ENCODE measurements at regions not wholly inside any gene's neighbourhood (a gene's known extent, or its start where the extent isn't known, plus 50 kb on each side); places are given as distances from the start of the nearest gene placed in this dataset.
"Not testable (repeated sequence)": the region's sequence is repeated elsewhere in the genome, so short reads cannot be mapped to it uniquely, and the experiment has no call there.

DNA sequence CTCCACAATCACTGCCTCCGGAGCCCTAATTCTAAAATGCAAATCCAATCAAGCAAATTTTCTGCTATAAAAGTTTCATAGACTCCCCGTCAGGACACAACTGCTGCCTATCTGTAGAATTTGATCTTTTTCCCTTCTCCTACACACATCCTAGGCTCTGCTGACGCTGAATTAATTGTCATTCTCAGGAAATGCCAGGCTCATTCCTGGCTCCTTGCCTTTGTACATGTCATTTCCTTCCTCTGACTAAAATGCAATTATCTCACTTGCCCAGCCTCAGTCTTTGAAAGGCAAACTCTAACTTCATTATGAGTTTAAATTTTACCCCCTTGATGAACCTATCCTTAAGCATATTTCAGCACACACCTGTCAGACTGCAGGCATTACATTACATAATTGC, 844.9 kb upstream of the CRIM1 start:
- no peak for DNase-seq

DNA sequence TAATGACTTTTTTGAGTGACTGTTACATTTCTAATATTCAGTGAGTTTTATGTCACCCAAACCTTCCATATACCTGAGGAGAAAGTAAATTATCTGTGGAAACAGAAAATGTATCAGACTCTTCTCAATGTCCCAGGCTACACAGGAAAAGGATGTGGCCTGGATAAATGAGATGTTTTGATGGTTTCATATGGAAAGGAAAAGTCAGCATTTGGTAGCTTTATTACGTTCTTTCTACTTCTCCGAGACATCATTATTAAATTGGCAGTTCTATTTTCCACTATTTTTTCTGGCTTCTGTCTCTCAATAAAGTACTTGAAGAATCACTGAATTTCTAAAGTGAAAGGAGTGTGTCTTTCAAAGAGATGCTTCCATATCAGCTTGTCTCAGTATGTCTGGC, 847.0 kb upstream of the CRIM1 start:
- no peak for DNase-seq

DNA sequence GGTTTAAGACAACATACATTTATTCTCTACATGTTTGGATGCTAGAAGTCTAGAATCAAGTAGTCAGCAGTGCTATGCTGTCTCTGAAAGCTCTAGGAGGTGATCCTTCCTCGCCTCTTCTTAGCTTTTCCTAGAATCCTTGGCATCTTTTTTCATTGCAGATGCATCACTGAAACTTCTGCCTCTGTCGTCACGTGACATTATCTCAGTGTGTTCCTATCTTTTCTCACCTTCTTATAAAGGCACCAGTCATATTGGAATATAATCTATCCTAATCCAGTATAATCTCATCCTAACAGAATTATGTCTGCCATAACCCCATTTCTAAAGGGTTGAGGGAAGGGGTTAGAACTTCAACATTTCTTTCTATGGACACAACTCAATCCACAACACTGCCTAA, 851.2 kb upstream of the CRIM1 start:
- DNase-seq: no peak

DNA sequence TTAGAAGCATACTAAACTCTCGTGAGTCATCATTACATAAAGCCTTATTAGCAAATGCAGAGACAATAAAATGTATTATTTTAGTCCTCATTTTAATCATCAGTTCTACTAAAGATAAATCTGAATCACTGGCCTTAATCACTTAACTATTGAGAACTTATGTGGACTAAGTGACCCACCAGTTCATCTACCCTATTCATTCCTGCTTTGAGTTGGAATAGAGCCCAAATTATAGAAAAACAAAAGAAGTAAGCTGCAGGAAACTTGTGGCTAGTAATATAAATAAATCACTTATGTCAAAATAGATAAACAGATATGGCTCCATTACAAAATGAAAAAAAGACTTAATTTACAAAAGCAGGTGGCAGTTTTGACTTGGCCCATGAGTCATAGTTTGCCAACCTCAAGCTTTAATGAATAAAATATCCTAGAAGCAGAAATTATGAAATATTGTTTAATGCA, 851.8 kb upstream of the CRIM1 start:
- no peak for DNase-seq

DNA sequence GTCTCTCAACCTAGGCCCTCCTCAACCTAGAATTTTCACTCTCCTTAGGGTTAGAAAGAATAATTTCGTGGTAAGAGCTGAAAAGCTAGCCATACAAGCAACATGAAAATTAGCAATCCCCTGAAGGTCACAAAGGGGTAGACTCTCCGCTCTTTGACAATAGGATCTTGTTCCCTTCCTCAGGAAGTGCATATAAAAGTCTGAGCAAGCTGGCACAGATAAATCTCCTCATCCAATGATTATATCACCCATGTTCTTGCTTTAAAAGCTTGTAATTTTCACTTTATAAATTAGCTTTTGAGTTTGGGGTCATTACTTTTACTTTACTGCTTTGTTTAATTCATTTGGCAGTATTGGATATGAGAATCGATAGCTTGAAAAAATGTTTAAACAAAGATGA, 852.3 kb upstream of the CRIM1 start:
- DNase-seq: no peak

DNA sequence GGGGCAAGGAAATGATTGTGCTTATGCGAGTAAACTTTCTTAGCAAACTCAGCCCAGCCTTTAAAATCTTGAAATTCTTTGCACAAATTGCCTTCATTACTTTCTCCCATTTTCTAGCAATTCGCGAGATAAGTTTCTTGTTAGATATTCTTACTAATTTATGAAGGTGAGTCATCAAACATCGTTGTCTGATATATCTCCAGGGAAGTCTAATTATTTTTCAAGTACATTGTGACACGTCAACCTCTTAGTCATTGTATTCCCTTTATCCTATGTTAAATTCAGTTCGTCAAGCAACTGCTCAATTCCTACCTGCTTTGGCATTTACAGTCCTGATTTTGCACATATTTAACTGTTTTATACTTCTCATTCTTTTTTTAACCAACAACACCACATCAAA, 854.5 kb upstream of the CRIM1 start:
- no peak for DNase-seq

DNA sequence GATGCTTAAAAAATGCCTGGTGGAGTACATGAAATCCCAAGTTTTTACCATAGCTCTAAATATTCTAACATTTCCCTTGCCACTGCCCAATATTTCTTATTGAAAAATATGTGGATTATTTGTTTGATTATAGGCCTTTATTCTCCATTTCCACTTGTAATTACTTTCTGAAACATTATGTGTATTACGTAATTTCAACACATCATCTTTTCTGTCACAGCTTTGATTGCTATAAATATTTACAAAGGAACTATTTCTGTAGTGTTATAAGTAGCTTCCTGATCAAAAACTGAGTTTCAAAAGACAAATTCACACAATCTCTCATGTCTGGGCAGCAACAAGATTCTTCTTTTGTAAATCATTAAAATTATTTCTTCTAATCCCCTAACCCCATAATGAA, 859.6 kb upstream of the CRIM1 start:
- no peak for DNase-seq

DNA sequence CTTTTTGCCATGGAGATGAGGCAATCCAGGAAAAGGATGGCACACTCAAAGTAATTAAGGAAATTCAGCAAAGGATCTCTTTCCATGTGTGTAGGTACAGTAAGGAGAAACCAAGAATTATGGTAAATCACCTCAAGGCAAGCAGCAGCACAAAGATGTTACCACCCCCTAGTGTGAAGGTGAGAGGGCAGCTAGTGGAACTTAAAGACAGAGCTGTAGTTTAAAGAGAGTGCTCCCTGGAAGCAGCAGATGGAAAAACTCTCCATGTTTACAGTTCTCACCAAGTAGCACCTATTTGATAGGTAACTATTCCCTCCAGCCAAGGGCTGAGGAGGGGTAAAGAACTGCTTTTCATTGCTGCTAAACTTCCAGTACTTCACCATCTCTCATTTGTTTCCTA, 860.4 kb upstream of the CRIM1 start:
- DNase-seq: no peak

DNA sequence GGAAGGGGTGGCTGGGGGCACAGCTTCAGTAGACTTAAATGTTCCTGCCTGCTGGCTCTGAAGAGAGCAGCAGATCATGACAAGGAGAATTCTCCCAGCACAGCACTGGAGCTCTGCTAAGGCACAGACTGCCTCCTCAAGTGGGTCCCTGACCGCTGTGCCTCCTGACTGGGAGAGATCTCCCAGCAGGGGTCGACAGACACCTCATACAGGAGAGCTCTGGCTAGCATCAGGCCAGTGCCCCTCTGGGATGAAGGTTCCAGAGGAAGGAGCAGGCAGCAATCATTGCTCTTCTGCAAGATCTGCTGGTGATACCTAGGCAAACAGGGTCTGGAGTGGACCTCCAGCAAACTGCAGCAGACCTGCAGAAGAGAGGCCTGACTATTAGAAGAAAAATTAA, 877.5 kb upstream of the CRIM1 start:
- DNase-seq: not testable (repeated sequence)

DNA sequence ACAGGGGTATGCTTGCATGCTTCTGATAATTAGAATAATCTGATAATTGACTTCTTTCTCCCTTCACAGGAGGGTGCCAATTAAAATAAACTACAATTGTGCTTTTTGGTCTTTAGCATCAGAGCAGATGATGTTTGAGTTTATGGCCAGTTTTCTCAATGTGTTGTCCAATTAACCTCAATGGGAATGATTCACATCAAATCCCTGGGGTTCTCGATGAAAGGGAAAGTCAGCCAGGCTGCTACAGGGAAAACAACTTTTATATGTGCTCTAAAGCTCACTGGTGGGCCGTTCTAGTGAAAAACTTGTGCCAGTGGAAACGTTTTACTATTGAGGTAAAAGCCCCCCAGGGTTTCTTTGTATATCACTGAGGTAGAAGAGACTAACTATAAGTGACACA, 887.3 kb upstream of the CRIM1 start:
- no peak for DNase-seq

DNA sequence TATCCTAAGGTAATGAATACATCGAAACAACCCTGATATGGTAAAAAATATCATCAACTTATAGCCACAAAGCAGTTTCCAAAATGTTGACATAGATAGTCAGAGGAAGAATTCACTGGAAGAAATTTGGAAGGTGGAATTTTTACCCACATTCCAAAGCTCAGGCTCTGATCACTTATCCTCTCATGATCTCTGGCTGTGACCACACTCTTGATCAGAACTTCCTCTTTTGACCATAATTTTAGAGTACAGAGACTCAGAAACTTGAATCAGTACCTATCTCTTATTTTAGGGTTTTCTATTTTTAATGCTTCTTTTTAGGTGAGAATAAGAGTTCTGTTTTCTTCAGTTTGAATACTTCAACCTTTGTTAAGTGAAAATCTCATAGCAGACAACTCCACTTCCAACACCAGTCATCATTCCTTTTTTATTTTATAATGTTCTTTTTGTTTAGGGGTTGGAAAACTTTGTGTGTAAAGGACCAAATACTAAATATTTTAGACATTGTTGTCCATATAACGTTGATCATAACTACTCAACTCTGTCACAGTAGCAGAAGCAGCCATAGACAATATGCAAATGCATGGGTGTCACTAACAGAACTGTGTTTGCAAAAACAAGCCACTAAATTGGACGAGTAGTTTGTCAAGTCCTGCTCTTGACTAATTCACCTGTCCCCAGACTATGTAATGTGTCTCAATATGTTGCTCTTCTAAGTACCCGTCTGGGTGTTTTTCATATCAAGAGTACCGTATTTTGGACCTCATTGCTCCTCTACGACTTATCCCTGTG, 891.6 kb upstream of the CRIM1 start:
- no peak for DNase-seq

DNA sequence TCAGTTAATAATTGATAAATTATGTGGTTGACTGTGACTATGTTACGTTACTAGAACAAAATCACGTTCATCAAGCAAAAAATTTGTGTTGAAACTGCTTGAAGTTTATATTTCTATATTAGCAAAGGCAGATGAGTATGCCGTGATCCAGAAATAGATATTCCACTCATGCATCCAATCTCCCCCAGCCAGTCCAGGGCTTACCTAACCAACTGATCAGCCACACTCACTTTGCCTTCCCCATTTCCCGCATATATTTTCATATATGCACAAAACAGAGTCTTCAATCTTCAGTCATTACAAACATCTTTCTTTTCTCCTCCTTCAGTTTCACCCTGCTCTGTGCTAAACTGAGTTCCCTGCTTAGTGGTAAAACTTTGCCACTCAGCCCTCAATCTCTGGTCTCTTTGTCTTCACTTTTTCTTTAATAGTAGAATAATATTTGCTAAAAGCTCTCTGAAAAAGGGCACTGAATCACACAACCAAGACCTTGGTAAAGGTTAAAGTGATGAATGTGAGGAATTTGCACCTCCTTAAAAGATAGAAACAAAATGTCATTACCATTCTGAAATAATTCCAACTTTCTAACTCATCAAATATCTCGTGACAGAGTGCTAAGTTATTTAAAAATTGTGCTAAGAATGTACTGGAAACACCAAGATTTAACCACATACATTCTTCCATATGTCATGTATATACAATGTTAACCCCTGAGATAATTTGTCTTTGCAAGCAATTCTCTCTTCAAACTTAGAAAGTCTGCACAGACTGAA, 893.2 kb upstream of the CRIM1 start:
- DNase-seq: no peak

DNA sequence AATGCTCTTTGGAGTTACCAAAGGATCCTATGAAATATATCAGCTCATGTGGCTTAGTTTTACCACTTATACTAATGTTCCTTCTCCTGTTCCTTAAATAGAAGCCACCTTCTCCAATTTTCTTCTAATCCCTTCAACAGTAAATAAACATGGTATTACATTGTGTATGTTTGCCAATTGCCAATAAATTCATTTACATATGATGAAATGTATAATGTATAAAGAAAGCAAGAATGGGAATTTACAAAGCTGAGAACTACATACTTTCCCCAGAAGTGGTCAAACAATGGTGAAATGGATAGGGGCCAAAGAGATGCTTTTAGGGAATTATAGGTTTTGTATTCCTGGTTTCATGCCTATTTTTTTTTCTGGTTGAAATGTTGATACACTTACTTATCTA, 894.2 kb upstream of the CRIM1 start:
- no peak for DNase-seq

DNA sequence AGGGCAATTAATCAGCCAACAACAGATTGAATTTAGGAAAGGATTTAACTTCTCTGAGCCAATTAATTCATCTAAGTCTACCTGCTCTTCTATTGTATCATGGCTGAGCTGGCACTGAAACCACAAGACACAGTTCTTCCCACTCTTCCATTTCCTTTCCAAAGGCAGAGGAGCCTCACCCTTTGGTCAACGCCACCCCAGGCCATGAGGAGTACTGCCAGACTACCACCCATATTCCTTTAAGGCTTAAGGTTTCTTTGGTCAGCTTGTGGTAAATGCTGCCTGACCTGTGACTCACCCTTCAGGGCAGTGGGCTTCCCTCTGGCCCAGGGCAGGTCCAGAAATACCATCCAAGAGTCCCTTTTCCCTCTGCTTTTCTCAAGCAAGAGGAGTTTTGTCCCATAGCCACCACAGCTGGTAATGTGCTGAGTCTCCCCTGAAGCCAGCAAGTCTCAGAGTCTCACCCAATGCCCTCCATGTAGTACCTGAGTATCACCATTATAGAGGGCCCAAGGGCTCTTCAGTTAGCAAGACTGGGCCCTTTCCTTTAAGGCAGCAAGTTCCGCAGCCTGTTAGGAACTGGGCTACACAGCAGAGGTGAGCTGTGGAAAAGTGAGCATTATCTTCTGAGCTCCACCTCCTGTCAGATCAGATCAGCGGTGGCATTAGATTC, 900.5 kb upstream of the CRIM1 start:
- DNase-seq: no peak

DNA sequence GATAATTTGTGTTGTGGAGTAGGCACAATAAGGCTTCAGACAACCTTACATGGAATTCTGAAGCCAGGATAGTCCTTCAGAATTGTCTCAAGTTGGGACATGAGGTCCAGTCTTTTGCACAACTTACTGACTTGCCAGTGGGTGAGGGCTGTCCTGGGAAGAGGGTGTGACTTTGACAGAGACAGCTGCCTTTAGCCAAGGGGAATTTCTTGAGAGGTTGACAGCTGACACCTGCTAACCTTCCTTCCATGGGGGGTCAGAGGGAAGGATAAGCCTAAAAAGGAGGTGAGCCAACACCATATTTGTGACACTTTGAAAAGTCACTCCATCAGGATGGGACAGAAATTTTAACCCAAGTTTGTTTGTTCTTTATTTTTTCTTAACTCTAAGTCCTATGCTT, 907.8 kb upstream of the CRIM1 start:
- no peak for DNase-seq

DNA sequence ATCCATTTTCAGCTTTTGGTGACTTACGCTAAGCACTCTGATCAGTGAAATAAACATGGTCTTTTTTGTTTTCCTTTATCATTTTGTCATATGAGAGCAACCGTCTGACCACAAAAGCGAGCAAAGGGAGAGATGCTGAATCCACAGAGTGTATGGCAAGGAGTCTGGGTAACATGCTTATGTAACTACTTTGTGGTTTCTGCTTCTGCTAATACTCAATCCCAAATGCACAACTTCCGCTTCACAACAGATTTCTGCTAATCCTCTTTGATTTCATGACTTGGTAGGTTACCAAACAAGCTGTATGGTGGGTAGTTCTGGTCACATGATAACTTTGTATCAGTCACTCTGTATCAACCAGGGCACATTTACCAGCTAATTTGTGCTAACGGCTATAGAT, 908.4 kb upstream of the CRIM1 start:
- DNase-seq: no peak

DNA sequence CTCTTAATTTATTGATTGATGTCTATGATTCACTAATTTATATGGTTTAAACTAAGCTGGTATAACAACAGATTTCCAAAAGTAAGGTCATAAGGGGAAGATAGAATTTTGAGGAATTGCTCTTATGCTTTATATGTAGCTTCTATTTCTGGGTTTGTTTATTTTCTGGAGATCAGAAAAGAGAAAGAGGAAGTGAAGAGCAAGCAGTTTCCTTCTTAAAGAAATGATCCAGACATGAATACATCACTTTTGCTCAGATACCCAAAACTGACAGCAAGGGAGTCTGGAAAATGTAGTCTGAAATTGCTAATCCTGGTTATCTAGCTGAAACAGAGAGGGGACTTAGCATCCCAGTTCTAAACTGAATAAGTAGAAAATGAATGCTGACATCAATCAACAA, 912.5 kb upstream of the CRIM1 start:
- DNase-seq: no peak

DNA sequence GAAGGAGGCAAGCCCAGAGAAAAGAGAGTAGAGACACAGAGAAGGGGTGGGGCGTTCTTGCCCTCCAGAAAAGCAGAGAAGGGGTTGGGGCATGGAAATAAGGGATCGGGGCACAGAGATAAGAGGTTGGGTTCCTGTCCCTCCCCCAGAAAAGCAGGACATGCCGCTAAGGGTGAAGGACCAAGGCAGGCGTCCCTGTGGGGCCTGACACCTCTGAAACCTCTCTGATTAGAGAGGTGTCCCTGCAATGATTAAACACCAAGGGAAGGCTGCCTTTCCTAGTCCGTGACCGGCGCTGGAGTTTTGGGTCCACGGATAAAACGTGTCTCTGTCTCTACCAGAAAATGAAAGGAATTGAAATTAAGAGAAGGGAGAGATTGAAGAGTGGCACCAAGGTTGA, 914.0 kb upstream of the CRIM1 start:
- DNase-seq: not testable (repeated sequence)

DNA sequence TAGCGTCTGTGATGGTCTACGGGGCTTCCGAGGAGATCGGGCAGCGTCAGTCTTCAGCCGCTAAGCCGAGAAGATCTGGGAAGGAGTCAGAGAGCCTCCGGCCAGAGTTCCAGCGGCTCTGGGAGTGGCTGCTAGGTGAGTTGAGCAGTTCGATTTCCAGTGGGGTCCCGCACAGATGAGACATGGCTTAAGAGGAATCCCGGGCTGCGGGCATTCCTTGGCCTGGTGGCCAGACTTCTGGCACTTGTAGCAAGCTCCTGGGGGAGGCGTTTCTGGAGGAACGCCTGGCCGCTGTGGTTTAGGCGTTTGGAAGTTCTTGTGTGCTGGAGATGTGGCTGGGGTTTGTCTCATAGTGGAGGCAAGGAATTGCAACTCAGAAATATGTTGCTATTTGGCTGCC, 915.3 kb upstream of the CRIM1 start:
- DNase-seq: not testable (repeated sequence)

DNA sequence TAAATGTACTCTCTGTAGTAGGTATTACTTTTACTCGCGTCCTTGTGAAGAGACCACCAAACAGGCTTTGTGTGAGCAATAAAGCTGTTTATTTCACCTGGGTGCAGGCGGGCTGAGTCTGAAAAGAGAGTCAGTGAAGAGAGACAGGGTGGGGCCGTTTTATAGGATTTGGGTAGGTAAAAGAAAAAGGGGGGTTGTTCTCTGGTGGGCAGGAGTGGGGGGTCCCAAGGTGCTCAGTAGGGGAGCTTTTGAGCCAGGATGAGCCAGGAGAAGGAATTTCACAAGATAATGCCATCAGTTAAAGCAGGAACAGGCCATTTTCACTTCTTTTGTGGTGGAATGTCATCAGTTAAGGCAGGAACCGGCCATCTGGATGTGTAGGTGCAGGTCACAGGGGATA, 918.7 kb upstream of the CRIM1 start:
- DNase-seq: not testable (repeated sequence)

DNA sequence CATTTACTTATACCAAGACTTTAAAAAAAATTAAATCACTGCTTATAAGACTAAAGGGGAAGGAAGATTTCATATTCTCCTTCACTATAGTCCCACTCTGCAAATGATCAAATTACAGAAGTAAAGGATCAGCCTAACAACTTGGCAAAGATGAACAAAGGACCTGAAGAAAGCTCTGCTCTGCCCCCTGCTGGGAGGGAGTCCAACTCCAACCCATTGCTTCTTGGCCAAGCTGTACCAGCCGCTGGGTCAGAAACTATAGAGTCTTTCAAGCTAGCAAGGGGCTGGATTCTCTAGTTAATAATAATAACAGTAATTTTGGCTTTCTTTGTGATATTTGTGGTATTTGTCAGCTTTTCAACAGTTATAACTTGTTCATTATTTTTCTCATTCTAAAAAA, 927.0 kb upstream of the CRIM1 start:
- DNase-seq: peak; percentile 5

DNA sequence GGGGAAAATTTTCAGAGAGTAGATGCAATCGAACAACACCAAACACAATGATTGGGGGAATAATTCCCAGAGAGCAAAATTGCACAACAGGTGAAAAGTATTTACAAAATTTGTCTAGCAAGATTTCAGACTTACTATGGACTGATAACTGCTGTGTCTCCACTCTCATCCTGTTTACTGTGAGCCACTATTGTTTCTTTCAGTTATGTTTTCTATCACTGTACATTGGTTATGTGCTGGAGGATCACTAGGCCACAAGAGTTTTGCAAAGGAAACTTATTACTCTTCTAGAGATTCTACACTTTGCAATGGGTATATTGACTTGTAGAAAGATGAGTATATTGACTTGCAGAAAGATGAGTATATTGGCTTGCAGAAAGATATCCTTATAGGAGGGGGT, 934.1 kb upstream of the CRIM1 start:
- no peak for DNase-seq

DNA sequence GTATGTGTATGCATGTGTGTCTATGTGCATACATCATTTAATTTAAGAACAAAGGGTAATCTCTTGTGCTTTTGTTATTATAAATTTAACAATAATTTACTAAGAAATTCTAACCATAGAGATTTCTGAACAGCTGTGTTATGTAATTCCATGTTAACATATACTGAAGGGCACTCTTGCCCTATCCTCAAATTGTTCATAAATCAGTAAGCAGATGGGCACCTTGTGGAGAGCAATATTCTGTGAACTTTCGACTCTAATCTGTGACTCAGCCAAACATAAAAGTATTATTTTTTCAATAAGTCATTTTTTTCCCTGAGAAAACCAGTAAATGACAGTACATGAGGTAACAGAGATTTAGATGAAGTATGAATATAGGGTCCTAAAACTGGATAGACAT, 938.3 kb upstream of the CRIM1 start:
- DNase-seq: no peak
